ENCODE measurements at regions not wholly inside any gene's neighbourhood (a gene's known extent, or its start where the extent isn't known, plus 50 kb on each side); places are given as distances from the start of the nearest gene placed in this dataset.

GRCh38 chr4:151951671-151952050, 190.9 kb upstream of the GATB start:
- no peak for TF ChIP-seq POU2F2 (IDR thresholded peaks at IDR 0.05; ENCODE audit: low read depth, low read length)
- TF ChIP-seq POLR2A (IDR thresholded peaks at IDR 0.05; ENCODE audit: low read depth, low read length) = no peak
- TF ChIP-seq POLR2AphosphoS5 (IDR thresholded peaks at IDR 0.05; ENCODE audit: low read depth, low read length) = no peak

Data from GM12891 (cell line).